OCI-LY3 (cell line): ENCODE measurements at regions not wholly inside any gene's neighbourhood (a gene's known extent, or its start where the extent isn't known, plus 50 kb on each side); places are given as distances from the start of the nearest gene placed in this dataset.

Experiments
- H2AFZ ChIP-seq: fragments of 200-600, 300-600 bp; shearing (Covaris generic); 2 replicates; pipeline ENCODE4 v1.6.0; 2014; ENCODE audit warnings: antibody characterized with exemption, low read depth, low read length
- H3K27ac ChIP-seq: fragments of 200-600, 300-600 bp; sonication (generic); 2 replicates; pipeline ENCODE4 v1.5.1; 2014; ENCODE audit warnings: mild to moderate bottlenecking, low read length, moderate library complexity, mixed read lengths
- H3K27me3 ChIP-seq: fragments of 200-600, 300-600 bp; sonication (generic); 2 replicates; pipeline ENCODE4 v1.6.1; 2014; ENCODE audit warnings: low read depth, low read length, mixed read lengths
- H3K36me3 ChIP-seq: fragments of 200-600, 300-600 bp; sonication (generic); replicated peaks from 2 replicates; pipeline ENCODE3; 2014; ENCODE audit warnings: low read depth, low read length, mixed read lengths
- H3K4me1 ChIP-seq: fragments of 300-600, 200-600 bp; sonication (generic); 2 replicates; pipeline ENCODE4 v1.6.1; 2014; ENCODE audit warnings: low read length, mixed read lengths
- H3K4me2 ChIP-seq: fragments of 200-600, 300-600 bp; sonication (generic); 2 replicates; pipeline ENCODE4 v1.6.1; 2014; ENCODE audit warnings: low read length, mixed read lengths
- H3K4me3 ChIP-seq: fragments of 300-600, 200-600 bp; sonication (generic); 2 replicates; pipeline ENCODE4 v1.5.1; 2014; ENCODE audit warnings: antibody characterized with exemption, mild to moderate bottlenecking, low read length, moderate library complexity
- H3K79me2 ChIP-seq: fragments of 300-600, 200-600 bp; shearing (Covaris generic); 2 replicates; pipeline ENCODE4 v1.6.1; 2014; ENCODE audit warnings: mild to moderate bottlenecking, low read length, mixed read lengths
- H3K9ac ChIP-seq: fragments of 300-600, 200-600 bp; shearing (Covaris generic); 2 replicates; pipeline ENCODE4 v1.6.0; 2014; ENCODE audit warnings: mild to moderate bottlenecking, low read length, moderate library complexity
- H3K9me3 ChIP-seq: fragments of 200-600, 300-600 bp; shearing (Covaris generic); 2 replicates; pipeline ENCODE4 v1.6.1; 2014; ENCODE audit warnings: low read length, mixed read lengths; ENCODE audit not compliant: insufficient read depth
- H4K20me1 ChIP-seq: fragments of 200-600, 300-600 bp; sonication (generic); 2 replicates; pipeline ENCODE4 v1.6.1; 2016; ENCODE audit warnings: low read length, mixed read lengths; ENCODE audit not compliant: insufficient read depth
- EZH2phosphoT487 ChIP-seq: fragments of 200-600 bp; shearing (Covaris generic); IDR thresholded peaks from 2 replicates; pipeline ENCODE4 v1.6.1; 2018; ENCODE audit warnings: antibody characterized with exemption, mixed run types, low read depth
- TF ChIP-seq, protein P1 (sequence below): fragments of 200-600, 300-600 bp; sonication (generic); IDR thresholded peaks from 2 replicates; pipeline ENCODE4 v1.5.1; 2014; ENCODE audit warnings: antibody characterized with exemption, low read length, low read depth

DNA sequence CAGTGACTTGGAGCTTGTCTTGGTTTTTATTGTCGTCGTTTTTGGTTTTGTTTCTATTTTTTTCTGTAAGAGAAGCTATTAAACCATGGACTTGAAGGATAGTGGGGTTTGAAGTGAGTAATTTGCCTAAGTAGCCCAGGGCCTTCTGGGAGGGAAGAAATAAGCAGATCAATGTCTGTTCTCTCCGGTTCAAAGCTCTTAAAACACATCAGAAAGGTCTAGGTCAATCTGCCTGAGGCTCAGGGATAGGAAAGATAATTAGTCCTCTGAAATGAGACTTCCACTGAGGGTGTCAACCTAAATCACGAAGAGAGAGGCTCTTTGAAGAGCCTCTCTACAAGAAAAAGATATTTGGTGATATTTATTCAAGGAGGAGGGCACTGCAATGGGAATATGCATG lies 178.0 kb downstream of the MATN1 start:
- no peak overlapping the region for H3K27ac ChIP-seq
- H4K20me1 ChIP-seq: no peaks in the 10 kb centered on the region
- no peaks in the 10 kb centered on the region for H3K27me3 ChIP-seq
- no peaks in the 10 kb centered on the region for H3K4me1 ChIP-seq
- H3K36me3 ChIP-seq: no peaks in the 10 kb centered on the region
- no peaks in the 10 kb centered on the region for H3K79me2 ChIP-seq
- no peak overlapping the region for H2AFZ ChIP-seq
- H3K9ac ChIP-seq: no peak overlapping the region
- H3K4me3 ChIP-seq: no peak overlapping the region
- no peak for TF ChIP-seq EZH2phosphoT487
- TF ChIP-seq, protein P1, sequence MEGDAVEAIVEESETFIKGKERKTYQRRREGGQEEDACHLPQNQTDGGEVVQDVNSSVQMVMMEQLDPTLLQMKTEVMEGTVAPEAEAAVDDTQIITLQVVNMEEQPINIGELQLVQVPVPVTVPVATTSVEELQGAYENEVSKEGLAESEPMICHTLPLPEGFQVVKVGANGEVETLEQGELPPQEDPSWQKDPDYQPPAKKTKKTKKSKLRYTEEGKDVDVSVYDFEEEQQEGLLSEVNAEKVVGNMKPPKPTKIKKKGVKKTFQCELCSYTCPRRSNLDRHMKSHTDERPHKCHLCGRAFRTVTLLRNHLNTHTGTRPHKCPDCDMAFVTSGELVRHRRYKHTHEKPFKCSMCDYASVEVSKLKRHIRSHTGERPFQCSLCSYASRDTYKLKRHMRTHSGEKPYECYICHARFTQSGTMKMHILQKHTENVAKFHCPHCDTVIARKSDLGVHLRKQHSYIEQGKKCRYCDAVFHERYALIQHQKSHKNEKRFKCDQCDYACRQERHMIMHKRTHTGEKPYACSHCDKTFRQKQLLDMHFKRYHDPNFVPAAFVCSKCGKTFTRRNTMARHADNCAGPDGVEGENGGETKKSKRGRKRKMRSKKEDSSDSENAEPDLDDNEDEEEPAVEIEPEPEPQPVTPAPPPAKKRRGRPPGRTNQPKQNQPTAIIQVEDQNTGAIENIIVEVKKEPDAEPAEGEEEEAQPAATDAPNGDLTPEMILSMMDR: no peak
- H3K4me2 ChIP-seq: no peak overlapping the region
- H3K9me3 ChIP-seq: no peaks in the 10 kb centered on the region

DNA sequence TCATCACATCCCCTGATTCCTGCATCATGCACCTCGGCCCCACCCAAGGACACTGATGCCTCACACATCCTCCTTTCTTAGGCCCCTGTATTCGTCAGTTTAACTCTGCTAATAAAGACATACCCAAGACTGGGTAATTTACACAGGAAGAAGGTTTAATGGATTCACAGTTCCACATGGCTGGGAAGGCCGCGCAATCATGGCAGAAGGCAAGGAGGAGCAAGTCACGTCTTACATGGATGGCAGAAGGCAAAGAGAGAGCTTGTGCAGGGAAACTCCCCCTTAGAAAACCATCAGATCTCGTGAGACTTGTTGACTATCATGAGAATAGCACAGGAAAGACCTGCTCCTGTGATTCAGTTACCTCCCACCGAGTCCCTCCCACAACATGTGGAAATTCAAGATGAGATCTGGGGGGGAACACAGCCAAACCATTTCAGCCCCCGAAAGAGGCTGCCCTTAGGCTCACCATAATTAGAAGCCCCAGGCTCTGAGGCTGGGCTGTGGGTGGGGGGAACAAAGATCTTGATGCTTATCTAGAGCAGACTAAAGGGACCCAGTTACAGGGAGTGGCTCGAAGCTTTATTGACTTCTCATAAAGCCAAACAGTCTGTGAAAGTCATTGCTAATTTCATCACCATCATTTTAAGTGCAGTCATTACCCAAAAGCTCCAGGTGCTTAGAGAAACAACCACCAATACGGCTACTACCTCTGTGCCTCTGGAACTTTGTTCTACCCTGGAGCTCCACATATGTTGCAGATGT lies 181.5 kb downstream of the MATN1 start:
- Histone ChIP-seq H4K20me1 (no peaks in the 10 kb centered on the region), H3K36me3 (no peaks in the 10 kb centered on the region), H2AFZ (no peak overlapping the region), H3K9ac (no peak overlapping the region), H3K27ac (no peak overlapping the region), H3K4me2 (no peak overlapping the region), H3K27me3 (no peaks in the 10 kb centered on the region), H3K4me1 (peaks cover 6% of the 10 kb centered on the region; the same call in 1 of the 2 replicates), H3K79me2 (no peaks in the 10 kb centered on the region), H3K4me3 (no peak overlapping the region), H3K9me3 (no peaks in the 10 kb centered on the region)
- TF ChIP-seq, protein P1: no peak
- TF ChIP-seq EZH2phosphoT487: no peak

DNA sequence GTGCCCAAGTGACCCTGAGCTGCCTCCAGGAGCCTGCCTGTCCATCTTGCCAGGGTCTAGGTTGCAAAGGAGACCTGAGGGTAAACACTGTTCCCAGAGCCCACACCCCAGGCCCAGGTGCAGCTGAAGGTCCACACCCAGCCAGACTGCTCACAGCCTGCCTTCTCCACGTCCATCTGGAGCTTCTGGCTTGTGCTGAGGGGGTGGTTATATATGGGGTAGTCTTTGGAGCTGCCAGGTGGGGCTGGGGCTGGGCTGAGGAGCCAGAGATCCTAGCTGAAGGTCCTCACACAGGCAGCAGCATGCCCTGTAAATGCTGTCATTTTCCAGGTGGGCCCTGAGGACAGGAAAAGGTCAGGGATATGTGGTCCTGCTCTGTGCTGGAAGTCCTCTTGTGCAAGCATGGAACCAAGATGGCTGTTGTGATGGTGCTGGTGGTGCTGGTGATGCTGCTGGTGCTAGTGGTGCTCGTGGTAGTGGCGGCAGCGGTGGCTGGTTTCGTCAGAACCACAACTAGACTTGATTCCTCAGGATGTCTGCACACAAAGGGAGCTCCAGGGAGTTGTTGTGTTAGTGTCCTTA lies 182.7 kb downstream of the MATN1 start:
- H3K27me3 ChIP-seq: no peaks in the 10 kb centered on the region
- H3K9ac ChIP-seq: no peak overlapping the region
- no peaks in the 10 kb centered on the region for H3K9me3 ChIP-seq
- H2AFZ ChIP-seq: no peak overlapping the region
- H3K4me3 ChIP-seq: no peak overlapping the region
- H3K4me2 ChIP-seq: no peak overlapping the region
- no peaks in the 10 kb centered on the region for H3K79me2 ChIP-seq
- TF ChIP-seq EZH2phosphoT487: no peak
- TF ChIP-seq, protein P1: no peak
- H3K36me3 ChIP-seq: no peaks in the 10 kb centered on the region
- no peaks in the 10 kb centered on the region for H4K20me1 ChIP-seq
- H3K4me1 ChIP-seq: peaks cover 6% of the 10 kb centered on the region; the same call in 1 of the 2 replicates
- H3K27ac ChIP-seq: no peak overlapping the region

DNA sequence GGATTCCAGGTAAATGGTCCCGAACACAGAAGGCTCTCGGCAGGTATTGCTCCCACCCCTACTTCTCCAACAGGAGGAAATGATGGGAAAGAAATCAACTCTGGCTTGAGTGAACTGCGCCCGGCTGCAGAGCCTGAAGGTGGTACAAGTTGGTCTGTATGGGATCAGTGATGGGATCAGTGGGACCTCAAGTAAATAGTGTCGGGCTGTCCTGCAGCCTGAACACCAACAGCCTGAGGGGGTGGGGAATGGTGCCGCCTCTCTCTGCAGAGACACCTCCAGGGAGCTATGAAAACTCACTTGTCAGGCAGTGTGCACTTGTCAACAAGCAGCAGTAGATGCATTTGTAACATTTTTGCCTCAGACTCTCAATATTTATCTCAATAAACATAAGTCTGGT lies 183.5 kb downstream of the MATN1 start:
- Histone ChIP-seq H3K27ac (no peak overlapping the region), H3K9me3 (no peaks in the 10 kb centered on the region), H4K20me1 (no peaks in the 10 kb centered on the region), H3K4me3 (no peak overlapping the region), H3K36me3 (no peaks in the 10 kb centered on the region), H3K9ac (no peak overlapping the region), H2AFZ (no peak overlapping the region), H3K4me1 (peaks cover 6% of the 10 kb centered on the region; the same call in 1 of the 2 replicates), H3K4me2 (no peak overlapping the region), H3K27me3 (no peaks in the 10 kb centered on the region), H3K79me2 (no peaks in the 10 kb centered on the region)
- TF ChIP-seq EZH2phosphoT487: no peak
- TF ChIP-seq, protein P1: no peak
